GM12878 (cell line): ENCODE measurements at regions not wholly inside any gene's neighbourhood (a gene's known extent, or its start where the extent isn't known, plus 50 kb on each side); places are given as distances from the start of the nearest gene placed in this dataset.

ENCODE experiments used
- ATAC-seq: fragments of 200-7000 bp; cut with Tn5 transposase; 3 replicates; pipeline ENCODE4 v1.9.1; 2020; ENCODE audit warnings: mild to moderate bottlenecking, moderate library complexity
- BruUV-seq: library from RNA; stranded (reverse); fragments of 400-500 nt; replicated peaks from 2 replicates; lab custom pipeline; 2021; lab: Mats Ljungman, UMichigan
- CTCF ChIA-PET: fragments of 300-600 bp; sonication (Branson Sonifier 250); formaldehyde crosslinking; extraction: SDS; loops from one replicate; lab custom pipeline; 2021; ENCODE audit warnings: inconsistent platforms; lab: Yijun Ruan, JAX
- POLR2A ChIA-PET: fragments of 350-600 bp; formaldehyde crosslinking; extraction: SDS; loops from one replicate; lab custom pipeline; 2021; ENCODE audit warnings: inconsistent platforms; lab: Charles Lee
- RAD21 ChIA-PET: fragments of 300-600 bp; sonication (Branson Sonifier 250); formaldehyde crosslinking; loops from one replicate; lab custom pipeline; 2023; ENCODE audit warnings: antibody characterized with exemption; ENCODE audit not compliant: unreplicated experiment; lab: Charles Lee
- SMC1A ChIA-PET: fragments of 300-600 bp; sonication (Branson Sonifier 250); formaldehyde crosslinking; loops from one replicate; lab custom pipeline; 2023; ENCODE audit not compliant: unreplicated experiment, uncharacterized antibody; lab: Charles Lee
- DNase-seq: peaks from one replicate; pipeline ENCODE4 v3.0.0-alpha.2; 2011; ENCODE audit warnings: low read depth, low spot score
- FAIRE-seq: peaks from 3 replicates; lab custom pipeline; 2011; peaks lifted over from hg19 to GRCh38; lab: Jason Lieb, UNC
- H2AFZ ChIP-seq: 2 replicates; pipeline ENCODE4 v1.6.0; 2011; ENCODE audit warnings: low read depth, low read length, control low read depth; ENCODE audit not compliant: control insufficient read depth
- H3K27ac ChIP-seq: 2 replicates; pipeline ENCODE4 v1.5.1; 2011; ENCODE audit warnings: control low read depth; ENCODE audit not compliant: control insufficient read depth, insufficient read depth
- H3K27me3 ChIP-seq, 2 experiments: replicated peaks in 1 of 2; 2 replicates each; pipeline versions ENCODE4 v1.6.0 to v1.6.1; 2011; ENCODE audit warnings: low read length in 1 of 2; ENCODE audit not compliant: control insufficient read depth in 2 of 2, insufficient read depth in 2 of 2
- H3K36me3 ChIP-seq, 2 experiments: 2 replicates each; pipeline ENCODE4 v1.5.1; 2011; ENCODE audit warnings: low read length in 1 of 2; ENCODE audit not compliant: control insufficient read depth in 2 of 2, insufficient read depth in 2 of 2
- H3K4me1 ChIP-seq: 2 replicates; pipeline ENCODE4 v1.6.1; 2011; ENCODE audit warnings: mild to moderate bottlenecking, low read length, moderate library complexity, mixed read lengths; ENCODE audit not compliant: control insufficient read depth, insufficient read depth
- H3K4me2 ChIP-seq: 2 replicates; pipeline ENCODE4 v1.6.0; 2011; ENCODE audit warnings: control low read depth; ENCODE audit not compliant: control insufficient read depth, insufficient read depth
- H3K4me3 ChIP-seq: fragments of 200-600 bp; sonication (generic); 2 replicates; pipeline ENCODE4 v1.5.1; 2016
- H3K79me2 ChIP-seq: 2 replicates; pipeline ENCODE4 v1.6.0; 2011; ENCODE audit warnings: low read length; ENCODE audit not compliant: control insufficient read depth, insufficient read depth
- H3K9ac ChIP-seq: 2 replicates; pipeline ENCODE4 v1.8.0; 2011; ENCODE audit warnings: low read length, control low read depth, mixed read lengths; ENCODE audit not compliant: control insufficient read depth, insufficient read depth
- H3K9me3 ChIP-seq: replicated peaks from 3 replicates; pipeline ENCODE4 v1.5.1; 2011; ENCODE audit warnings: mild to moderate bottlenecking, low read length; ENCODE audit not compliant: control insufficient read depth, insufficient read depth
- H4K20me1 ChIP-seq: 2 replicates; pipeline ENCODE4 v1.6.0; 2011; ENCODE audit not compliant: control insufficient read depth, insufficient read depth
- MTA2 ChIP-seq: fragments of 450-650 bp; IDR thresholded peaks from 2 replicates; pipeline ENCODE4 v1.6.1; 2016; ENCODE audit warnings: low read depth, mild to moderate bottlenecking, moderate library complexity
- WGBS: methylation state at CpG from one replicate; pipeline ENCODE4 v1.1.6; 2016; ENCODE audit warnings: low lambda C conversion rate; ENCODE audit not compliant: insufficient replicate concordance, insufficient coverage; ENCODE audit errors: missing lambda C conversion rate; 5-methylcytosine and 5-hydroxymethylcytosine counted together
- in situ Hi-C: fragments of 300-500 bp; cut with MboI; formaldehyde crosslinking; loops from 9 replicates; pipeline ENCODE4 v1.14.3; 2018; ENCODE audit warnings: mixed read lengths
- intact Hi-C: fragments of 100-400 bp; cut with micrococcal nuclease; formaldehyde crosslinking; loops from one replicate; pipeline ENCODE4 v1.14.2; 2022; ENCODE audit not compliant: unreplicated experiment
- TF ChIP-seq, protein P1 (sequence below): fragments of 450-650 bp; IDR thresholded peaks from 2 replicates; pipeline ENCODE4 v1.6.1; 2016; ENCODE audit warnings: mild to moderate bottlenecking, moderate library complexity, borderline replicate concordance
- TF ChIP-seq, protein P2 (sequence below): fragments of 450-650 bp; IDR thresholded peaks from 2 replicates; pipeline ENCODE4 v1.6.1; 2018; ENCODE audit warnings: mild to moderate bottlenecking, low read depth, moderate library complexity; ENCODE audit not compliant: partially characterized antibody

DNA sequence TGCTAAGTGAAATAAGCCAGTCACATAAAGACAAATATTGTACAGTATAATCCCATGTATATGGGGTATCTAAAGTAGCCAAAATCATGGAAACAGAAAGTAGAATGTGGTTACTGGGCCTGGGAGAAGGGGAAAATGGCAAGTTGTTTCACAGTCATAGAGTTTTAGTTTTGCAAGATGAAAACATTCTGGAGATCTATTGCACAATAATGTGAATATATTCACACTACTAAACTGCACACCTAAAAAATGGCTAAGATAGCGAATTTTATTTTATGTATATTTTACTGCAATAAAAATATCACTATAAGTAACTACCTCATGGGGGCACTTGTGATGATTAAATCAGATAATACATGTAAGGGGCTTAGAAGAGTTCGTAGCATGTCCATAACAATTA, 72.0 kb upstream of the ARHGAP32 start:
- CTCF ChIA-PET = no interaction called here
- TF ChIP-seq, protein P1, sequence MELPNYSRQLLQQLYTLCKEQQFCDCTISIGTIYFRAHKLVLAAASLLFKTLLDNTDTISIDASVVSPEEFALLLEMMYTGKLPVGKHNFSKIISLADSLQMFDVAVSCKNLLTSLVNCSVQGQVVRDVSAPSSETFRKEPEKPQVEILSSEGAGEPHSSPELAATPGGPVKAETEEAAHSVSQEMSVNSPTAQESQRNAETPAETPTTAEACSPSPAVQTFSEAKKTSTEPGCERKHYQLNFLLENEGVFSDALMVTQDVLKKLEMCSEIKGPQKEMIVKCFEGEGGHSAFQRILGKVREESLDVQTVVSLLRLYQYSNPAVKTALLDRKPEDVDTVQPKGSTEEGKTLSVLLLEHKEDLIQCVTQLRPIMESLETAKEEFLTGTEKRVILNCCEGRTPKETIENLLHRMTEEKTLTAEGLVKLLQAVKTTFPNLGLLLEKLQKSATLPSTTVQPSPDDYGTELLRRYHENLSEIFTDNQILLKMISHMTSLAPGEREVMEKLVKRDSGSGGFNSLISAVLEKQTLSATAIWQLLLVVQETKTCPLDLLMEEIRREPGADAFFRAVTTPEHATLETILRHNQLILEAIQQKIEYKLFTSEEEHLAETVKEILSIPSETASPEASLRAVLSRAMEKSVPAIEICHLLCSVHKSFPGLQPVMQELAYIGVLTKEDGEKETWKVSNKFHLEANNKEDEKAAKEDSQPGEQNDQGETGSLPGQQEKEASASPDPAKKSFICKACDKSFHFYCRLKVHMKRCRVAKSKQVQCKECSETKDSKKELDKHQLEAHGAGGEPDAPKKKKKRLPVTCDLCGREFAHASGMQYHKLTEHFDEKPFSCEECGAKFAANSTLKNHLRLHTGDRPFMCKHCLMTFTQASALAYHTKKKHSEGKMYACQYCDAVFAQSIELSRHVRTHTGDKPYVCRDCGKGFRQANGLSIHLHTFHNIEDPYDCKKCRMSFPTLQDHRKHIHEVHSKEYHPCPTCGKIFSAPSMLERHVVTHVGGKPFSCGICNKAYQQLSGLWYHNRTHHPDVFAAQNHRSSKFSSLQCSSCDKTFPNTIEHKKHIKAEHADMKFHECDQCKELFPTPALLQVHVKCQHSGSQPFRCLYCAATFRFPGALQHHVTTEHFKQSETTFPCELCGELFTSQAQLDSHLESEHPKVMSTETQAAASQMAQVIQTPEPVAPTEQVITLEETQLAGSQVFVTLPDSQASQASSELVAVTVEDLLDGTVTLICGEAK = no peak
- no peak for TF ChIP-seq MTA2
- TF ChIP-seq, protein P2, sequence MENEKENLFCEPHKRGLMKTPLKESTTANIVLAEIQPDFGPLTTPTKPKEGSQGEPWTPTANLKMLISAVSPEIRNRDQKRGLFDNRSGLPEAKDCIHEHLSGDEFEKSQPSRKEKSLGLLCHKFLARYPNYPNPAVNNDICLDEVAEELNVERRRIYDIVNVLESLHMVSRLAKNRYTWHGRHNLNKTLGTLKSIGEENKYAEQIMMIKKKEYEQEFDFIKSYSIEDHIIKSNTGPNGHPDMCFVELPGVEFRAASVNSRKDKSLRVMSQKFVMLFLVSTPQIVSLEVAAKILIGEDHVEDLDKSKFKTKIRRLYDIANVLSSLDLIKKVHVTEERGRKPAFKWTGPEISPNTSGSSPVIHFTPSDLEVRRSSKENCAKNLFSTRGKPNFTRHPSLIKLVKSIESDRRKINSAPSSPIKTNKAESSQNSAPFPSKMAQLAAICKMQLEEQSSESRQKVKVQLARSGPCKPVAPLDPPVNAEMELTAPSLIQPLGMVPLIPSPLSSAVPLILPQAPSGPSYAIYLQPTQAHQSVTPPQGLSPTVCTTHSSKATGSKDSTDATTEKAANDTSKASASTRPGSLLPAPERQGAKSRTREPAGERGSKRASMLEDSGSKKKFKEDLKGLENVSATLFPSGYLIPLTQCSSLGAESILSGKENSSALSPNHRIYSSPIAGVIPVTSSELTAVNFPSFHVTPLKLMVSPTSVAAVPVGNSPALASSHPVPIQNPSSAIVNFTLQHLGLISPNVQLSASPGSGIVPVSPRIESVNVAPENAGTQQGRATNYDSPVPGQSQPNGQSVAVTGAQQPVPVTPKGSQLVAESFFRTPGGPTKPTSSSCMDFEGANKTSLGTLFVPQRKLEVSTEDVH = no peak
- TF ChIP-seq, all 136 proteins: peak for 0
- in situ Hi-C loops (no loop called here), intact Hi-C loops (no loop called here)
- RAD21 ChIA-PET = no interaction called here
- H3K79me2 ChIP-seq = no peaks in the 10 kb centered on the region
- POLR2A ChIA-PET = no interaction called here
- no TSS peak for BruUV-seq
- H3K4me3 ChIP-seq = no peak overlapping the region
- H2AFZ ChIP-seq = no peak overlapping the region
- no peak overlapping the region for H3K27ac ChIP-seq
- 0% methylated on average over 2 of the region's 2 CpGs for WGBS
- no peak overlapping the region for H3K4me2 ChIP-seq
- ATAC-seq = no peak
- FAIRE-seq = no peak
- no peaks in the 10 kb centered on the region; a peak in 1 of 4 replicates for H3K27me3 ChIP-seq
- H3K4me1 ChIP-seq = no peaks in the 10 kb centered on the region
- H3K9ac ChIP-seq = no peak overlapping the region
- no peaks in the 10 kb centered on the region; the same call in 1 of the 2 replicates for H4K20me1 ChIP-seq
- no peak for DNase-seq
- H3K36me3 ChIP-seq = no peaks in the 10 kb centered on the region
- SMC1A ChIA-PET = interaction anchor here (1.6 kb wide), 1 partner anchor 12 kb away, joined by 5 read pairs; no protein-coding TSS in a partner anchor
- H3K9me3 ChIP-seq = no peaks in the 10 kb centered on the region
